ENCODE measurements at regions not wholly inside any gene's neighbourhood (a gene's known extent, or its start where the extent isn't known, plus 50 kb on each side); places are given as distances from the start of the nearest gene placed in this dataset.
A peak's percentile ranks its signal among the peaks of the same experiment; 100 is the strongest.

- DNase-seq (ENCODE audit: extremely low spot score): peak; percentile 45
- 83% methylated on average over 1 of the region's 1 CpG for WGBS
- intact Hi-C loops (cut with DNase I): no loop called here
- Histone ChIP-seq H3K4me1 (no peaks in the 10 kb centered on the region), H3K4me3 (no peak overlapping the region), H3K9me3 (peaks cover 0 to 4% (median 0%) of the 10 kb centered on the region in 4 donors), H3K27ac (replicated peaks in 1 of 4) (no peak overlapping the region), H3K36me3 (no peaks in the 10 kb centered on the region), H3K27me3 (no peaks in the 10 kb centered on the region)
- TF ChIP-seq CTCF (IDR thresholded peaks at IDR 0.05) (no peak), POLR2A (IDR thresholded peaks at IDR 0.05; ENCODE audit: low read depth) (no peak), EP300 (IDR thresholded peaks at IDR 0.05) (no peak), POLR2AphosphoS5 (IDR thresholded peaks at IDR 0.05) (no peak)
Measured at GRCh38 chr3:40845447-40845846, 320.7 kb downstream of the ZNF621 start.

- Histone ChIP-seq H3K27ac (replicated peaks in 1 of 4) (no peak overlapping the region), H3K27me3 (no peaks in the 10 kb centered on the region), H3K4me3 (no peak overlapping the region), H3K36me3 (no peaks in the 10 kb centered on the region), H3K4me1 (no peaks in the 10 kb centered on the region), H3K9me3 (peaks cover 0 to 4% (median 0%) of the 10 kb centered on the region in 4 donors)
- intact Hi-C loops (cut with DNase I): no loop called here
- WGBS: 77% methylated on average over 1 of the region's 1 CpG
- peak; percentile 53 for DNase-seq (ENCODE audit: extremely low spot score)
- TF ChIP-seq POLR2AphosphoS5 (IDR thresholded peaks at IDR 0.05) (no peak), POLR2A (IDR thresholded peaks at IDR 0.05; ENCODE audit: low read depth) (no peak), CTCF (IDR thresholded peaks at IDR 0.05) (no peak), EP300 (IDR thresholded peaks at IDR 0.05) (no peak)
Measured at GRCh38 chr3:40845916-40846315, 321.2 kb downstream of the ZNF621 start.

- DNase-seq (ENCODE audit: extremely low spot score): peak; percentile 29
- no peaks in the 10 kb centered on the region for H3K4me1 ChIP-seq
- H3K4me3 ChIP-seq: no peak overlapping the region
- WGBS: 83% methylated on average over 1 of the region's 1 CpG
- no peak overlapping the region for H3K27ac ChIP-seq (replicated peaks in 1 of 4)
- no peaks in the 10 kb centered on the region for H3K27me3 ChIP-seq
- intact Hi-C loops (cut with DNase I): no loop called here
- TF ChIP-seq EP300 (IDR thresholded peaks at IDR 0.05) (no peak), CTCF (IDR thresholded peaks at IDR 0.05) (no peak), POLR2AphosphoS5 (IDR thresholded peaks at IDR 0.05) (no peak), POLR2A (IDR thresholded peaks at IDR 0.05; ENCODE audit: low read depth) (no peak)
- H3K36me3 ChIP-seq: no peaks in the 10 kb centered on the region
- H3K9me3 ChIP-seq: peaks cover 0 to 4% (median 0%) of the 10 kb centered on the region in 4 donors
Measured at GRCh38 chr3:40846451-40846850, 321.7 kb downstream of the ZNF621 start.

- no peak for DNase-seq (ENCODE audit: extremely low spot score)
- Histone ChIP-seq H3K4me3 (no peak overlapping the region), H3K4me1 (no peaks in the 10 kb centered on the region), H3K9me3 (peaks cover 0 to 4% (median 0%) of the 10 kb centered on the region in 4 donors), H3K36me3 (no peaks in the 10 kb centered on the region), H3K27me3 (no peaks in the 10 kb centered on the region), H3K27ac (replicated peaks in 1 of 4) (no peak overlapping the region)
- intact Hi-C loops (cut with DNase I): no loop called here
- TF ChIP-seq CTCF (IDR thresholded peaks at IDR 0.05): peak in 1 of 3 experiments; percentile 26
- TF ChIP-seq EP300 (IDR thresholded peaks at IDR 0.05): no peak
- no peak for TF ChIP-seq POLR2AphosphoS5 (IDR thresholded peaks at IDR 0.05)
- TF ChIP-seq POLR2A (IDR thresholded peaks at IDR 0.05; ENCODE audit: low read depth): no peak
- 54% methylated on average over 4 of the region's 6 CpGs for WGBS
Measured at GRCh38 chr3:40847551-40847992, 322.8 kb downstream of the ZNF621 start.

GRCh38 chr3:40848421-40848820 is 323.7 kb downstream of the ZNF621 start:
- H3K27ac ChIP-seq (replicated peaks in 1 of 4): no peak overlapping the region
- H3K36me3 ChIP-seq: no peaks in the 10 kb centered on the region
- no peak overlapping the region for H3K4me3 ChIP-seq
- DNase-seq (ENCODE audit: extremely low spot score): peak; percentile 57
- WGBS: 72% methylated on average over 2 of the region's 2 CpGs
- TF ChIP-seq EP300 (IDR thresholded peaks at IDR 0.05) (no peak), POLR2A (IDR thresholded peaks at IDR 0.05; ENCODE audit: low read depth) (no peak), CTCF (IDR thresholded peaks at IDR 0.05) (no peak)
- peaks cover 0 to 4% (median 0%) of the 10 kb centered on the region in 4 donors for H3K9me3 ChIP-seq
- no peaks in the 10 kb centered on the region for H3K4me1 ChIP-seq
- intact Hi-C loops (cut with DNase I): no loop called here
- H3K27me3 ChIP-seq: no peaks in the 10 kb centered on the region
